HG02981 (cell line): ENCODE measurements at regions not wholly inside any gene's neighbourhood (a gene's known extent, or its start where the extent isn't known, plus 50 kb on each side); places are given as distances from the start of the nearest gene placed in this dataset.
"Not testable (repeated sequence)": the region's sequence is repeated elsewhere in the genome, so short reads cannot be mapped to it uniquely, and the experiment has no call there.

ENCODE experiments used
- ATAC-seq: cut with Tn5 transposase; IDR thresholded peaks from one replicate; pipeline ENCODE4 v1.9.1; 2021; ENCODE audit warnings: mild to moderate bottlenecking, moderate library complexity; ENCODE audit not compliant: unreplicated experiment

- ATAC-seq, result not testable (repeated sequence)
Observed at GRCh38 chr14:97068293-97068692, 271.1 kb downstream of the VRK1 start.

- ATAC-seq, result no peak
Observed at GRCh38 chr14:97070259-97070658, 273.1 kb downstream of the VRK1 start.

- ATAC-seq, result no peak
Observed at GRCh38 chr14:97071177-97071576, 274.0 kb downstream of the VRK1 start.

- no peak for ATAC-seq
Observed at GRCh38 chr14:97073622-97074021, 276.4 kb downstream of the VRK1 start.

GRCh38 chr14:97074456-97074855 lies 277.3 kb downstream of the VRK1 start:
- no peak for ATAC-seq

GRCh38 chr14:97074856-97075255 lies 277.7 kb downstream of the VRK1 start:
- ATAC-seq, result no peak

- ATAC-seq, result peak; percentile 87
Observed at GRCh38 chr14:97077253-97077653, 280.1 kb downstream of the VRK1 start.

- peak; percentile 30 for ATAC-seq
Observed at GRCh38 chr14:97077687-97078086, 280.5 kb downstream of the VRK1 start.

- ATAC-seq, result no peak
Observed at GRCh38 chr14:97080991-97081390, 283.8 kb downstream of the VRK1 start.

- no peak for ATAC-seq
Observed at GRCh38 chr14:97095269-97095668, 298.1 kb downstream of the VRK1 start.

- ATAC-seq, result no peak
Observed at GRCh38 chr14:97097296-97097695, 300.1 kb downstream of the VRK1 start.

GRCh38 chr14:97100306-97100705 lies 303.1 kb downstream of the VRK1 start:
- ATAC-seq, result no peak

- no peak for ATAC-seq
Observed at GRCh38 chr14:97101561-97101960, 304.4 kb downstream of the VRK1 start.

- no peak for ATAC-seq
Observed at GRCh38 chr14:97104029-97104428, 306.8 kb downstream of the VRK1 start.

GRCh38 chr14:97106166-97106565 lies 309.0 kb downstream of the VRK1 start:
- ATAC-seq, result peak; percentile 68

- ATAC-seq, result peak; percentile 8
Observed at GRCh38 chr14:97106609-97107008, 309.4 kb downstream of the VRK1 start.

GRCh38 chr14:97107080-97107479 lies 309.9 kb downstream of the VRK1 start:
- no peak for ATAC-seq

- no peak for ATAC-seq
Observed at GRCh38 chr14:97107760-97108159, 310.6 kb downstream of the VRK1 start.

GRCh38 chr14:97109234-97109633 lies 312.1 kb downstream of the VRK1 start:
- ATAC-seq, result no peak

GRCh38 chr14:97113339-97113738 lies 316.2 kb downstream of the VRK1 start:
- ATAC-seq, result no peak

- ATAC-seq, result no peak
Observed at GRCh38 chr14:97116546-97116945, 319.4 kb downstream of the VRK1 start.

GRCh38 chr14:97117693-97118092 lies 320.5 kb downstream of the VRK1 start:
- ATAC-seq, result no peak

GRCh38 chr14:97120204-97120603 lies 323.0 kb downstream of the VRK1 start:
- no peak for ATAC-seq

- ATAC-seq, result peak; percentile 64
Observed at GRCh38 chr14:97120611-97121031, 323.4 kb downstream of the VRK1 start.
